HCT116 (cell line): ENCODE measurements at regions not wholly inside any gene's neighbourhood (a gene's known extent, or its start where the extent isn't known, plus 50 kb on each side); places are given as distances from the start of the nearest gene placed in this dataset.

Experiments
- CTCF ChIP-seq, 3 experiments: fragments of 200-600 bp in 1 of 3; sonication (generic) in 1 of 3; IDR thresholded peaks in 2 of 3; conservative IDR thresholded peaks in 1 of 3; 2 replicates each; pipeline ENCODE4 v1.5.1; 2012 to 2017; ENCODE audit warnings: low read depth in 2 of 3, low read length in 2 of 3, antibody characterized with exemption in 1 of 3, borderline replicate concordance in 1 of 3, control low read depth in 1 of 3, mild to moderate bottlenecking in 1 of 3, mixed read lengths in 1 of 3, mixed run types in 1 of 3, moderate library complexity in 1 of 3; ENCODE audit not compliant: insufficient read depth in 1 of 3
- EZH2 ChIP-seq: fragments of 200-600 bp; sonication (generic); IDR thresholded peaks from 2 replicates; pipeline ENCODE4 v1.6.1; 2017; ENCODE audit warnings: antibody characterized with exemption, mixed run types
- POLR2A ChIP-seq: IDR thresholded peaks from 2 replicates; pipeline ENCODE4 v1.7.0; 2011; ENCODE audit warnings: borderline replicate concordance; ENCODE audit not compliant: insufficient read depth, insufficient read length; ENCODE audit errors: extremely low read depth
- POLR2AphosphoS5 ChIP-seq: IDR thresholded peaks from 2 replicates; pipeline ENCODE4 v1.6.1; 2011; ENCODE audit warnings: mild to moderate bottlenecking, low read depth, low read length, moderate library complexity
- RAD21 ChIP-seq: IDR thresholded peaks from 2 replicates; pipeline ENCODE4 v1.6.1; 2012; ENCODE audit warnings: low read depth, mild to moderate bottlenecking
- REST ChIP-seq: IDR thresholded peaks from 2 replicates; pipeline ENCODE4 v1.6.1; 2012; ENCODE audit warnings: low read depth
- ZBTB33 ChIP-seq: IDR thresholded peaks from 2 replicates; pipeline ENCODE4 v1.6.1; 2011; ENCODE audit warnings: mild to moderate bottlenecking, low read length, moderate library complexity; ENCODE audit not compliant: insufficient replicate concordance; ENCODE audit errors: extremely low read depth

- TF ChIP-seq POLR2AphosphoS5, result no peak
- no peak for TF ChIP-seq CTCF (IDR thresholded peaks at IDR 0.05 in 2 of 3, conservative IDR thresholded peaks at IDR 0.05 in 1 of 3; ENCODE audit: borderline replicate concordance in 1 of 3, insufficient read depth in 1 of 3, low read depth in 2 of 3, low read length in 2 of 3)
- TF ChIP-seq RAD21, result no peak
- no peak for TF ChIP-seq EZH2
- TF ChIP-seq POLR2A, result no peak
- TF ChIP-seq ZBTB33, result no peak
- TF ChIP-seq REST, result no peak
These were observed 67.2 kb upstream of the PTGR2 start for GRCh38 chr14:73784181-73784987.
